Endothelial cell of umbilical vein (primary cell): ENCODE measurements at regions not wholly inside any gene's neighbourhood (a gene's known extent, or its start where the extent isn't known, plus 50 kb on each side); places are given as distances from the start of the nearest gene placed in this dataset.

Source experiments
- BruUV-seq: library from RNA; stranded (reverse); fragments of 400-500 nt; replicated peaks from 2 replicates; lab custom pipeline; 2021; lab: Mats Ljungman, UMichigan
- CTCF ChIA-PET: fragments of 300-600, 350-600 bp; sonication (Branson Sonifier 250); formaldehyde crosslinking; loops from one replicate; lab custom pipeline; 2021; ENCODE audit warnings: antibody characterized with exemption, inconsistent platforms; lab: Charles Lee
- POLR2A ChIA-PET: fragments of 300-600, 350-600 bp; sonication (Branson Sonifier 250); formaldehyde crosslinking; loops from one replicate; lab custom pipeline; 2021; ENCODE audit warnings: antibody characterized with exemption, inconsistent platforms; lab: Charles Lee
- DNase-seq: peaks from one replicate; pipeline ENCODE4 v3.0.0-alpha.2; 2011; ENCODE audit warnings: low read depth, low spot score
- FAIRE-seq: peaks from 2 replicates; lab custom pipeline; 2011; peaks lifted over from hg19 to GRCh38; lab: Jason Lieb, UNC
- H2AFZ ChIP-seq: 2 replicates; pipeline ENCODE4 v1.6.0; 2012; ENCODE audit warnings: low read depth, low read length, control low read depth, inconsistent platforms
- H3K27ac ChIP-seq: 2 replicates; pipeline ENCODE4 v1.5.1; 2011; ENCODE audit warnings: low read depth, mild to moderate bottlenecking, control low read depth, low read length, moderate library complexity; ENCODE audit not compliant: insufficient read depth
- H3K27me3 ChIP-seq, 2 experiments: 2 replicates each; pipeline versions ENCODE4 v1.6.0 to v1.6.1; 2011; ENCODE audit warnings: low read length in 2 of 2, mixed read lengths in 1 of 2; ENCODE audit not compliant: control insufficient read depth in 2 of 2, insufficient read depth in 2 of 2
- H3K36me3 ChIP-seq, 2 experiments: 2 replicates in 1 of 2; 3 replicates in 1 of 2; pipeline ENCODE4 v1.5.1; 2011; ENCODE audit warnings: low read length in 2 of 2, mild to moderate bottlenecking in 1 of 2, moderate library complexity in 1 of 2; ENCODE audit not compliant: control insufficient read depth in 2 of 2, insufficient read depth in 2 of 2; ENCODE audit errors: extremely low read depth in 1 of 2
- H3K4me1 ChIP-seq: 3 replicates; pipeline ENCODE4 v1.5.1; 2011; ENCODE audit warnings: mild to moderate bottlenecking, low read length; ENCODE audit not compliant: control insufficient read depth, insufficient read depth; ENCODE audit errors: extremely low read depth
- H3K4me2 ChIP-seq: 2 replicates; pipeline ENCODE4 v1.6.1; 2011; ENCODE audit warnings: low read length, control low read depth, mixed read lengths; ENCODE audit not compliant: insufficient read depth
- H3K4me3 ChIP-seq, 3 experiments: fragments of 200-600 bp in 1 of 3; sonication (generic), shearing (Covaris generic) in 1 of 3; replicated peaks in 1 of 3; 2 replicates each; pipeline ENCODE4 v1.5.1; 2011 to 2016; ENCODE audit warnings: control low read depth in 3 of 3, low read length in 3 of 3, mild to moderate bottlenecking in 2 of 3, inconsistent platforms in 1 of 3, low read depth in 1 of 3, moderate library complexity in 1 of 3; ENCODE audit not compliant: insufficient read depth in 1 of 3
- H3K79me2 ChIP-seq: 2 replicates; pipeline ENCODE4 v1.6.0; 2012; ENCODE audit warnings: low read length, inconsistent platforms; ENCODE audit not compliant: control insufficient read depth, insufficient read depth
- H3K9ac ChIP-seq: replicated peaks from 2 replicates; pipeline ENCODE3; 2011; ENCODE audit warnings: low read length, control low read depth; ENCODE audit not compliant: insufficient read depth; ENCODE audit errors: extremely low read depth
- H3K9me1 ChIP-seq: replicated peaks from 3 replicates; pipeline ENCODE4 v1.6.0; 2011; ENCODE audit warnings: mild to moderate bottlenecking, low read length; ENCODE audit not compliant: control insufficient read depth, insufficient read depth; ENCODE audit errors: extremely low read depth
- H3K9me3 ChIP-seq: replicated peaks from 2 replicates; pipeline ENCODE4 v1.5.1; 2012; ENCODE audit warnings: low read length, inconsistent platforms; ENCODE audit not compliant: control insufficient read depth, insufficient read depth
- H4K20me1 ChIP-seq: replicated peaks from 2 replicates; pipeline ENCODE3; 2011; ENCODE audit warnings: mild to moderate bottlenecking, low read length; ENCODE audit not compliant: control insufficient read depth, insufficient read depth; ENCODE audit errors: extremely low read depth
- EZH2 ChIP-seq: IDR thresholded peaks from 2 replicates; pipeline ENCODE4 v1.6.1; 2012; ENCODE audit warnings: borderline replicate concordance, low read depth, mild to moderate bottlenecking, moderate library complexity, low read length, inconsistent platforms; ENCODE audit not compliant: severe bottlenecking
- FOS ChIP-seq: IDR thresholded peaks from 2 replicates; pipeline ENCODE4 v1.6.1; 2011; ENCODE audit warnings: mild to moderate bottlenecking, low read length, moderate library complexity, borderline replicate concordance; ENCODE audit not compliant: insufficient read depth
- GATA2 ChIP-seq: IDR thresholded peaks from 2 replicates; pipeline ENCODE4 v1.7.0; 2011; ENCODE audit warnings: low read depth, mild to moderate bottlenecking, moderate library complexity, mixed read lengths, low read length; ENCODE audit not compliant: insufficient read length, insufficient read depth
- JUN ChIP-seq: IDR thresholded peaks from 2 replicates; pipeline ENCODE4 v1.6.1; 2011; ENCODE audit warnings: borderline replicate concordance, low read depth; ENCODE audit not compliant: insufficient read length, insufficient read depth
- MYC ChIP-seq: IDR thresholded peaks from one replicate; pipeline ENCODE4 v1.6.1; 2011; ENCODE audit warnings: mild to moderate bottlenecking, low read depth, low read length
- POLR2A ChIP-seq: IDR thresholded peaks from 2 replicates; pipeline ENCODE4 v1.6.1; 2012; ENCODE audit warnings: low read depth, mild to moderate bottlenecking, control low read depth, low read length
- POLR2AphosphoS5 ChIP-seq: IDR thresholded peaks from 2 replicates; pipeline ENCODE4 v1.6.1; 2012; ENCODE audit warnings: low read depth, mild to moderate bottlenecking, control low read depth, low read length, moderate library complexity; ENCODE audit not compliant: insufficient read depth
- dilution Hi-C: fragments of 300-500 bp; cut with MboI; formaldehyde crosslinking; loops from one replicate; pipeline ENCODE4 v1.15.0; 2019; ENCODE audit warnings: low sequenced_read_pairs; ENCODE audit not compliant: extremely low pct_ligation_motif_present
- intact Hi-C: fragments of 100-400 bp; cut with micrococcal nuclease; formaldehyde crosslinking; loops from one replicate; pipeline ENCODE4 v1.10.0; 2022
- TF ChIP-seq, protein P1 (sequence below), 2 donors: IDR thresholded peaks; 1 replicate in 1 of 2; 2 replicates in 1 of 2; pipeline ENCODE4 v1.5.1; 2011; ENCODE audit warnings: low read length in 2 of 2, mild to moderate bottlenecking in 2 of 2, moderate library complexity in 2 of 2, control low read depth in 1 of 2, inconsistent platforms in 1 of 2, low read depth in 1 of 2; ENCODE audit not compliant: insufficient read depth in 1 of 2; ENCODE audit errors: extremely low read depth in 1 of 2
- TF ChIP-seq, protein P2 (sequence below): IDR thresholded peaks from 2 replicates; pipeline ENCODE4 v1.6.1; 2011; ENCODE audit not compliant: insufficient read depth, insufficient read length

DNA sequence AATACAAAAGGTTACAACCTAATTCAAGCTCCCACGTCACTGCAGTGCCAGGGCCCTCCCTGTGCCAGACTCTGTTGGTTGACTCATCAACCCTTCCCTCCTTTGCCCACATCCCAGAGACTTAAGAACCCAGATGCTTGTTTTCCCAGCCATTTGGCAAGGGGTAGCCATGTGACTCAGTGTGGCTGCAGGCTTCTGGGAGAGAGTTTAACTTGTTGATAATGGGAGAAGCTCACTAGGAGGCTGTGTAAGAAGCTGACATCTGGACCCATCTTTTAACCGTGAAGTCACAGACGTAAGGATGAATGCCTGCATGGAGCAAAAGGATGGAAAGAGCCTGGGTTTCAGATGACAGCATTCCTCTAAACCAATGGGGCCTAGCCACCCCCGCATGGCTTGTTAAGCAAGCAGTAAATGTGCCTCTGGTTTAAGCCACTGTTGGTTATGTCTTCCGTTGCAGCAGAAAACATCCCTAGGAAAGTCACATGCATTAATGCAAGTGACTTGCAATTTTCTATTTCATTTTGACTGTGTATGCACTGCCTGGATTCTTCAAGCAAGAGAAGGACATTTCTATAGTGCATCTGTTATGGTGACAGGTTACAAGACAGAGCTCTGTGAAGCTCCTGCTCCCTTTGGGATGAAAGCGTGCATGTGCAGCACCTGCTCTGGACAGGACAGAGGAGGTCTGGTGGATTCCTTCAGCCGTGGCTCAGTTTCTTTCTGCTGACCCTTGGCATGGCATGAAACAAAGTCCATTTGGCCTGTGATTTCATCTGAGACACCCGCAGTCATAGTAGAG is 57.5 kb upstream of the CREB5 start:
- H2AFZ ChIP-seq = no peak overlapping the region
- FAIRE-seq (no peak), DNase-seq (peak; percentile 24)
- peaks cover 0 to 3% of the 10 kb centered on the region in 2 experiments for H3K27me3 ChIP-seq
- H3K79me2 ChIP-seq = no peaks in the 10 kb centered on the region
- no peaks in the 10 kb centered on the region for H3K9me1 ChIP-seq
- H3K9ac ChIP-seq = no peak overlapping the region
- no peak overlapping the region for H3K4me2 ChIP-seq
- dilution Hi-C loops = no loop called here
- H3K4me1 ChIP-seq = no peaks in the 10 kb centered on the region
- no peak overlapping the region for H3K27ac ChIP-seq
- BruUV-seq = no TSS peak
- POLR2A ChIA-PET = no interaction called here
- no peaks in the 10 kb centered on the region for H3K36me3 ChIP-seq
- intact Hi-C loops = no loop called here
- no peaks in the 10 kb centered on the region for H4K20me1 ChIP-seq
- no peak overlapping the region for H3K4me3 ChIP-seq
- no peaks in the 10 kb centered on the region for H3K9me3 ChIP-seq
- TF ChIP-seq FOS (no peak), POLR2AphosphoS5 (no peak), EZH2 (no peak), POLR2A (no peak), JUN (no peak), GATA2 (no peak), MYC (no peak)
- TF ChIP-seq, protein P1, sequence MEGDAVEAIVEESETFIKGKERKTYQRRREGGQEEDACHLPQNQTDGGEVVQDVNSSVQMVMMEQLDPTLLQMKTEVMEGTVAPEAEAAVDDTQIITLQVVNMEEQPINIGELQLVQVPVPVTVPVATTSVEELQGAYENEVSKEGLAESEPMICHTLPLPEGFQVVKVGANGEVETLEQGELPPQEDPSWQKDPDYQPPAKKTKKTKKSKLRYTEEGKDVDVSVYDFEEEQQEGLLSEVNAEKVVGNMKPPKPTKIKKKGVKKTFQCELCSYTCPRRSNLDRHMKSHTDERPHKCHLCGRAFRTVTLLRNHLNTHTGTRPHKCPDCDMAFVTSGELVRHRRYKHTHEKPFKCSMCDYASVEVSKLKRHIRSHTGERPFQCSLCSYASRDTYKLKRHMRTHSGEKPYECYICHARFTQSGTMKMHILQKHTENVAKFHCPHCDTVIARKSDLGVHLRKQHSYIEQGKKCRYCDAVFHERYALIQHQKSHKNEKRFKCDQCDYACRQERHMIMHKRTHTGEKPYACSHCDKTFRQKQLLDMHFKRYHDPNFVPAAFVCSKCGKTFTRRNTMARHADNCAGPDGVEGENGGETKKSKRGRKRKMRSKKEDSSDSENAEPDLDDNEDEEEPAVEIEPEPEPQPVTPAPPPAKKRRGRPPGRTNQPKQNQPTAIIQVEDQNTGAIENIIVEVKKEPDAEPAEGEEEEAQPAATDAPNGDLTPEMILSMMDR (IDR thresholded peaks at IDR 0.05; ENCODE audit: extremely low read depth in 1 of 2, insufficient read depth in 1 of 2, low read depth in 1 of 2, low read length in 2 of 2) = no peak
- TF ChIP-seq, protein P2, sequence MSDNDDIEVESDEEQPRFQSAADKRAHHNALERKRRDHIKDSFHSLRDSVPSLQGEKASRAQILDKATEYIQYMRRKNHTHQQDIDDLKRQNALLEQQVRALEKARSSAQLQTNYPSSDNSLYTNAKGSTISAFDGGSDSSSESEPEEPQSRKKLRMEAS = no peak
- CTCF ChIA-PET = interaction anchor here (0.7 kb wide), 1 partner anchor 58 kb away, joined by 3 read pairs; no protein-coding TSS in a partner anchor
